HK-2 (cell line): ENCODE measurements at regions not wholly inside any gene's neighbourhood (a gene's known extent, or its start where the extent isn't known, plus 50 kb on each side); places are given as distances from the start of the nearest gene placed in this dataset.

Experiments
- DNase-seq: peaks from one replicate; pipeline ENCODE4 v3.0.0-alpha.2; 2018; ENCODE audit not compliant: unreplicated experiment

- no peak for DNase-seq
These were observed 99.2 kb downstream of the SLC41A2 start for GRCh38 chr12:104858611-104859543.

GRCh38 chr12:104856531-104856930 is 101.6 kb downstream of the SLC41A2 start:
- no peak for DNase-seq

- DNase-seq, result no peak
These were observed 102.5 kb downstream of the SLC41A2 start for GRCh38 chr12:104855599-104855998.

- DNase-seq, result no peak
These were observed 105.2 kb downstream of the SLC41A2 start for GRCh38 chr12:104852896-104853295.

- no peak for DNase-seq
These were observed 106.0 kb downstream of the SLC41A2 start for GRCh38 chr12:104852102-104852501.

GRCh38 chr12:104850781-104851180 is 107.3 kb downstream of the SLC41A2 start:
- DNase-seq, result no peak

GRCh38 chr12:104846056-104846767 is 111.9 kb downstream of the SLC41A2 start:
- DNase-seq, result no peak

GRCh38 chr12:104844123-104844522 is 114.0 kb downstream of the SLC41A2 start:
- no peak for DNase-seq

- no peak for DNase-seq
These were observed 117.8 kb downstream of the SLC41A2 start for GRCh38 chr12:104840262-104840661.

- DNase-seq, result no peak
These were observed 122.8 kb downstream of the SLC41A2 start for GRCh38 chr12:104835317-104835716.

- DNase-seq, result no peak
These were observed 123.5 kb downstream of the SLC41A2 start for GRCh38 chr12:104834607-104835006.

GRCh38 chr12:104833756-104834155 is 124.3 kb downstream of the SLC41A2 start:
- DNase-seq, result no peak

- DNase-seq, result no peak
These were observed 130.1 kb downstream of the SLC41A2 start for GRCh38 chr12:104828015-104828414.

- DNase-seq, result no peak
These were observed 130.5 kb downstream of the SLC41A2 start for GRCh38 chr12:104827587-104827986.

GRCh38 chr12:104825408-104825807 is 132.7 kb downstream of the SLC41A2 start:
- DNase-seq, result no peak

GRCh38 chr12:104823985-104824461 is 134.1 kb downstream of the SLC41A2 start:
- DNase-seq, result no peak

- DNase-seq, result no peak
These were observed 135.1 kb downstream of the SLC41A2 start for GRCh38 chr12:104822941-104823340.

- DNase-seq, result no peak
These were observed 141.1 kb downstream of the SLC41A2 start for GRCh38 chr12:104816845-104817503.

- no peak for DNase-seq
These were observed 142.2 kb downstream of the SLC41A2 start for GRCh38 chr12:104815935-104816334.

GRCh38 chr12:104814944-104815343 is 143.1 kb downstream of the SLC41A2 start:
- no peak for DNase-seq
